IPS-20b (cell line): ENCODE measurements at regions not wholly inside any gene's neighbourhood (a gene's known extent, or its start where the extent isn't known, plus 50 kb on each side); places are given as distances from the start of the nearest gene placed in this dataset.

ENCODE experiments used
- H3K27ac ChIP-seq: one replicate; pipeline ENCODE4 v1.5.1; 2013; ENCODE audit warnings: low read length
- H3K27me3 ChIP-seq: 2 replicates; pipeline ENCODE4 v1.6.1; 2013; ENCODE audit warnings: mild to moderate bottlenecking, low read length, inconsistent platforms; ENCODE audit not compliant: insufficient read depth
- H3K36me3 ChIP-seq: 2 replicates; pipeline ENCODE4 v1.6.1; 2013; ENCODE audit warnings: low read depth, mild to moderate bottlenecking, inconsistent platforms, low read length, moderate library complexity; ENCODE audit not compliant: insufficient read depth
- H3K4me1 ChIP-seq: 2 replicates; pipeline ENCODE4 v1.6.1; 2013; ENCODE audit warnings: mild to moderate bottlenecking, control low read depth, inconsistent platforms, low read length, moderate library complexity; ENCODE audit not compliant: insufficient read depth
- H3K4me3 ChIP-seq: 2 replicates; pipeline ENCODE4 v1.5.1; 2013; ENCODE audit warnings: mild to moderate bottlenecking, low read length, inconsistent platforms
- H3K9ac ChIP-seq: 2 replicates; pipeline ENCODE4 v1.6.1; 2013; ENCODE audit warnings: low read depth, mild to moderate bottlenecking, inconsistent platforms, low read length, moderate library complexity
- H3K9me3 ChIP-seq: 2 replicates; pipeline ENCODE4 v1.6.1; 2013; ENCODE audit warnings: mild to moderate bottlenecking, low read depth, low read length, inconsistent platforms; ENCODE audit not compliant: insufficient read depth

DNA sequence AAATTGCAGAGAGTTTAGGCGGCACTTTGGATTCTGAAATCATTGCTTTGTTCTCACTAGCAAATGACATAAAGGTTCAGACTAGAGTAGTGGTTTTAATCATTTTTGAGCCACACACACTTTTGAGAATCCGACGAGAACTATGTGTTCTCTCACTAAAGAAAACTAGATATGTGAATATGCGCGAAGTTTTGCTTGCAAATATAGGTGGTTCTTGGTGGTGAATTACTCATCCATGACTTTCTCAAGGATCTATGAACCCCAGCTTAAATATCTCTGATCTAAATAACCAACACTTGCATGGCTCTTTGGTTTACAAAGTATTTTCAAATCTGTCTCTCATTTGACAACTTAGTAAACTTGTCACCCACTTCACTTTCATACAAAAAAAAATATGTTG, 54.8 kb downstream of the NOG start:
- Histone ChIP-seq H3K9ac (no peak overlapping the region), H3K36me3 (no peaks in the 10 kb centered on the region), H3K4me1 (no peaks in the 10 kb centered on the region), H3K27me3 (no peaks in the 10 kb centered on the region; the same call in 1 of the 2 replicates), H3K4me3 (no peak overlapping the region), H3K27ac (no peak overlapping the region), H3K9me3 (no peaks in the 10 kb centered on the region)

DNA sequence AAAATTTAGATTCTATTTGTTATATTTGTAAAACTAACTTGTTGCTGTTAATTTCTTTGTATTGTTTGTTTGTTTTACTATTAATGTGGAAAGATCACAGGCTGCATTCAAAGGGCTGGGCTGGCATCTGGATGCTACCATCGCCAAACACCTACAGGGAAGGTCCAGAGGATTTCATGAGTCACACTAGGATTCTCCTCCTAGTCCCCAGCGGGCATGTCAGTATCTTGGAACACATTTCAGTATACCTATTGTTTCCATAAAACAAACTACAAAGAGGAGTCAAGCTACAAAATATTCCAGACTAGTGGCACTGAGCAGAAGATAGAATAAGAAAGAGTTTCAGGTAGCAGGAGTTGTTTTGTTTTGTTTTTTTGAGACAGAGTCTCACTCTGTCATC, 55.3 kb downstream of the NOG start:
- Histone ChIP-seq H3K27me3 (no peaks in the 10 kb centered on the region; the same call in 1 of the 2 replicates), H3K9me3 (no peaks in the 10 kb centered on the region), H3K27ac (no peak overlapping the region), H3K4me1 (no peaks in the 10 kb centered on the region), H3K9ac (no peak overlapping the region), H3K36me3 (no peaks in the 10 kb centered on the region), H3K4me3 (no peak overlapping the region)

DNA sequence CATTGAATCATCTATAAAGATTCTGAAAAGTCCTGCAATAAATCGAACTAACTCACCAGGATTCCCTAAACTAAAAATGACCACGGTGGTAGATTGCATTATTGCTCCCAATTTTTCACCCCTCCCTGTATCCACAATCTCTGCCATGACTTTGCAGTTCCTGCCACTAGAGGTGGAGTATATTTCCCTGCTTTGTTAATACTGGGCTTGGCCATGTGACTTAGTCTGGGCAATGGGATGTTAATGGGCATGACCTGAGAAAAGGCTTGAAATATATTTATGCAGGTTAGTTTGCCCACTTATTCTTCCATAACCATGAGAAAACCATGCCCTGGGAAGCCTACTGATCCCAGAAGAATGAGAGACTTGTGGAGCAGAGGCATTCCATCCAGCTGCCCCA, 59.1 kb downstream of the NOG start:
- H3K9me3 ChIP-seq = no peaks in the 10 kb centered on the region
- H3K9ac ChIP-seq = no peak overlapping the region
- no peak overlapping the region for H3K4me3 ChIP-seq
- no peak overlapping the region for H3K27ac ChIP-seq
- peaks cover 4% of the 10 kb centered on the region; the same call in 1 of the 2 replicates for H3K27me3 ChIP-seq
- H3K36me3 ChIP-seq = no peaks in the 10 kb centered on the region
- no peaks in the 10 kb centered on the region for H3K4me1 ChIP-seq

DNA sequence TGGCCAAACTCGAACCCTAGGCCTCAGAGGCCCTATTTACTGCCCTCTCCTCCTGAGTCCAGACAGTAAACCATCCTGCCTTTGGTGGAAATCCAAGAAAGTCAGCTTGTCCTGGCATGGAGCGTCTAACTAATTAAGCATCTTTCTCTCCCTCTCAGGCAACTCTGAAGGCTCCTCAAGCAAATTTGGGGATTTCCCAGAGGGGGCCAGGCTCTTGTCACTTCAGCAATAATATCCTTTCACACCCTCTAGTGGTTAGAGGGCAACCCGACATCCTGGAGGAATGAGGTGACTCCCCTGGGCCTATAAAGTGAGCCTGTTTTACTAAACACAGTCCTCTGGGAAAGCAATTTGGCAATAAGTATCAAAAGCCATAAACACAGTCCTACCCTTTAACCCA, 60.4 kb downstream of the NOG start:
- Histone ChIP-seq H3K27ac (no peak overlapping the region), H3K36me3 (no peaks in the 10 kb centered on the region), H3K27me3 (0 out of 2 replicates have a peak, but pooled peaks cover 4% of the 10 kb centered on the region), H3K4me3 (no peak overlapping the region), H3K9me3 (no peaks in the 10 kb centered on the region), H3K9ac (no peak overlapping the region), H3K4me1 (no peaks in the 10 kb centered on the region)

DNA sequence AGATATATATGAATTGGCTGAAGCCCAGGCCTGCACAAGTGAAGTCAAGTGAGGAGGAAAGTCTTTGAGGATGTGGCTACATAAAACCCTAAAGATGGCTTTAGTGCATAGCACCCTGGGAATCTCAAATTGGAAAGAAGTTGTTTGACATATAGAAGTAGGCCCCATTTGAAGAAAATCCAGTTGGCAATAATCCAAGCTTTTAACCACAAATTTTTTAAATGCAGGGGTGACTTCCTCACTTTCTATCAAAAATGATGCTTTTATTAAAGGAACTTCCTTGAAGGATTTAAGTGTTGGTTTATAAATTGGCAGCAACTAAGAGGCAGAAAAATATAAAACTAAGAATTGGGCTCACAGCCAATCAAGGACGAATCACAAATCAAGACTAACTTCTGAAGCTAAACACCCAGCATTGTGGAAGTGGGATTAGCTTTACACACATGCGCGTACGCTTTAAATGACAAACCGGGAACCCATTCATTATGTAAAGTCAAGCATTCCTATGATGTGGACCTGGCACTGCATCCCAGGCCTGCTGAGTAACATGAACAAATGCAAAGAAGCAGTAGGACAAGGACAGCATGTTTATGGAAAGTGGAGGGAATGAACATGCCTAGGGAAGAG, 63.3 kb downstream of the NOG start:
- no peak overlapping the region for H3K9ac ChIP-seq
- H3K36me3 ChIP-seq = no peaks in the 10 kb centered on the region
- H3K4me1 ChIP-seq = no peaks in the 10 kb centered on the region
- H3K27me3 ChIP-seq = 0 out of 2 replicates have a peak, but pooled peaks cover 4% of the 10 kb centered on the region
- H3K27ac ChIP-seq = no peak overlapping the region
- H3K4me3 ChIP-seq = no peak overlapping the region
- no peaks in the 10 kb centered on the region for H3K9me3 ChIP-seq

DNA sequence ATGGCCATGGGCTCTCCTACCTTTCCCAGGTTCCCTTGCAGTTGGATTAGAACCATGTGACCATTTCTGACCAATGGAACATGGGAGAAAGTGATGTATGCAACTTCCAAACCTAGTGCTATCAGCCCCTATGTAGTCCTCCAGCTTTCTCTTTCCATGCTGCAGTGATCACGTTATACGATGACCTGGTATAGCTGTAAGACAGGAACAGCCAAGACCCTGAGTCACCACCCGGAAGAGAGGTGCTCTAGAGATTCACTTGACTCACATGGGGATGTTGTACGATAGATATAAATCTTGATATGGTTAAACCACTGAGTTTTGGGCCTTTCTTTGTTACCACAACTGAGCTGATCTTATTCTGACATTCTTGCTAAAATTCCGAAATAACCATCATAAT, 65.1 kb downstream of the NOG start:
- H3K9me3 ChIP-seq = no peaks in the 10 kb centered on the region
- H3K36me3 ChIP-seq = no peaks in the 10 kb centered on the region
- H3K27ac ChIP-seq = no peak overlapping the region
- 0 out of 2 replicates have a peak, but pooled peaks cover 4% of the 10 kb centered on the region for H3K27me3 ChIP-seq
- no peaks in the 10 kb centered on the region for H3K4me1 ChIP-seq
- H3K9ac ChIP-seq = no peak overlapping the region
- H3K4me3 ChIP-seq = no peak overlapping the region

DNA sequence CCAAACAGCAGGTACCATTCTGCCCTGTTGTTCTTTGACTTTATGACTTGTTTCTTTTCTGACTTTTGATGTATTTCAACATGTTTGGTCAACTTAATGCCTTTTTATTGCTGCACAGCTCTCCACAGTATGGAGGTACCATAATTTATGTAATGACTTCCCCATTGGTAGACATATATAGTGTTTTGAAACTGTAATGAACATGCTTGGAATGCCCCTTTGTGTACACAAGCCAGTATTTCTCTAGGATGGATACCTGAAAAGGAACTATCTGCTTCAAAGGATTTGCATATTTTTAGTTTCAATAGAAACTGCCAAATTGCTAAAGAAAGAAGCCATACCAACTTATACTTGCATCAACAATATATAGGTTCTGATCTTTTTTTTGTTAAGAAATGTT, 66.1 kb downstream of the NOG start:
- no peaks in the 10 kb centered on the region for H3K9me3 ChIP-seq
- no peak overlapping the region for H3K4me3 ChIP-seq
- no peak overlapping the region for H3K27ac ChIP-seq
- H3K9ac ChIP-seq = no peak overlapping the region
- no peaks in the 10 kb centered on the region for H3K4me1 ChIP-seq
- H3K27me3 ChIP-seq = 0 out of 2 replicates have a peak, but pooled peaks cover 4% of the 10 kb centered on the region
- H3K36me3 ChIP-seq = no peaks in the 10 kb centered on the region

DNA sequence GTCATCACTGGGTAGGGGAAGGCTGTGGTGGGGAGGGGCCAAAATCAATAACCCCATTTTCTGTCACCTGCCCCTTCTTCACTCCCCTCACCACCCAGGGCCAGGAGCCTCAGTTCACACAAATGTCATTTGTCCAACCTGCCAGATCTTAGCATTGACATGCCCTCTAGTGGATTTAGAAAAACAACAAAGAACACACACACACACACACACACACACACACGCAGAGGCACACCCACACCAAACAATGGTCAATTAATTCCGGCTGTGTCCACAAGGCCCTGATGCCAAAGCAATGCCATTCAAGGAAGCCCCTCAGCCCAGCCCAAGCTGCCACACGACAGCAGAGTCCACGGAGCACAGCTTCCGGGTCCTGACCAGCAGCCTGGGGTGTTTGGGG, 68.4 kb downstream of the NOG start:
- Histone ChIP-seq H3K36me3 (no peaks in the 10 kb centered on the region), H3K4me3 (no peak overlapping the region), H3K9me3 (no peaks in the 10 kb centered on the region), H3K27ac (no peak overlapping the region), H3K27me3 (no peaks in the 10 kb centered on the region), H3K9ac (no peak overlapping the region), H3K4me1 (no peaks in the 10 kb centered on the region)

DNA sequence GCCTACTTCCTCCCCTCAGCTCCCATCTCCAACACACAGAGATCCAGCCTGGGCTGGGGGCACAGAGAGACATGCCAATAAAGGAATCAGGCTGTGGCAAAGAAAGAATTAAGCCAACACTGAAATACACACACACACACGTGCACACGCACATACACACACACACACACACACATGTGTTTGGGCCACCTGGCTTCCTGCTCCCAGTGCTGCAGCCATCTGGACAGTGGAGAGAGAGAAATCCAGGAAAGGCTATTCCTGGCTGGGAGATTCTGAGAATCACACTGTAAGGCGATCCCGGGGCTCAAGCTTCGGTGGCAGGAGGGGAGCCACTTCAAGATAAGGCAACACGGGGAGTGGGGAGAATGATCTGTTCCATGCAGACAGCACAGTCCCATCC, 72.4 kb downstream of the NOG start:
- Histone ChIP-seq H3K9me3 (no peaks in the 10 kb centered on the region; the same call in 1 of the 2 replicates), H3K4me1 (no peaks in the 10 kb centered on the region), H3K36me3 (no peaks in the 10 kb centered on the region), H3K27me3 (no peaks in the 10 kb centered on the region), H3K27ac (no peak overlapping the region), H3K9ac (no peak overlapping the region), H3K4me3 (no peak overlapping the region)

DNA sequence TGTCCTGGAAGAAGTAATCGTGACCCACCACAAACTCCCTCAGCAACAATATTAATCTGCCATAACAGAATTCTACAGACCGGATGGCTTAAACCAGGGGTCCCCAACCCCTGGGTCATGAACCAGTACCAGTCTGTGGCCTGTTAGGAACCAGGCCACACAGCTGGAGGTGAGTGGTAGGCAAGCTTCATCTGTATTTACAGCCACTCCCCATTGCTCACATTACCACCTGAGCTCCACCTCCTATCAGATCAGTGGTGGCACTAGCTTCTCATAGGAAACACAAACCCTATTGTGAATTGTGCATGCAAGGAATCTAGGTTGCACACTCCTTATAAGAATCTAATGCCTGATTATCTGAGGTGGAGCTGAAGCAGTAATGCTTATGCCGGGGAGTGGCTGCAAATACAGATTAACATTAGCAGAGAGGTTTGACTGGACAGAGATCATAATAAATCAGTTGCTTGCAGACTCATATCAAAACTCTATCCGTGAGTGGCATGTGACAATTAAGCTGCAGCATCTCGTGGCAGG, 74.5 kb downstream of the NOG start:
- no peak overlapping the region for H3K27ac ChIP-seq
- H3K27me3 ChIP-seq = no peaks in the 10 kb centered on the region
- no peak overlapping the region for H3K9ac ChIP-seq
- H3K9me3 ChIP-seq = no peaks in the 10 kb centered on the region; the same call in 1 of the 2 replicates
- H3K36me3 ChIP-seq = no peaks in the 10 kb centered on the region
- H3K4me3 ChIP-seq = no peak overlapping the region
- H3K4me1 ChIP-seq = no peaks in the 10 kb centered on the region

DNA sequence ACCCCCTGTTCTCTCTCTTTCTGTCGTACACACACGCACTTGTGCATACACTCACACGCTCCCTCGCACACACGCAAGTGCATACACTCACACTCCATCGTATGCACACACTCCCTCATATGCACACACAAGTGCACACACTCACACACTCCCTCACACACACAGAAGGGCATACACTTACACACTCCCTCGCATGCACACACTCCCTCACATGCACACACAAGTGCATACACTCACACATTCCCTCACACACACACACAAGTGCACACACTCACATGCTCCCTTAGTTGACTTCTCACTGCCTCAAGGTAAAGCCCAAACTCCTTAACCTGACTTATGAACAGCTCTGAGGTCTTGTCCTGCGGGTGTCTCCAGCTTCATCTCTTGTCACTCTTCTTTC, 78.7 kb downstream of the NOG start:
- Histone ChIP-seq H3K9me3 (no peaks in the 10 kb centered on the region; the same call in 1 of the 2 replicates), H3K36me3 (no peaks in the 10 kb centered on the region), H3K4me3 (no peak overlapping the region), H3K27ac (no peak overlapping the region), H3K27me3 (peaks cover 25% of the 10 kb centered on the region), H3K4me1 (no peaks in the 10 kb centered on the region), H3K9ac (no peak overlapping the region)

DNA sequence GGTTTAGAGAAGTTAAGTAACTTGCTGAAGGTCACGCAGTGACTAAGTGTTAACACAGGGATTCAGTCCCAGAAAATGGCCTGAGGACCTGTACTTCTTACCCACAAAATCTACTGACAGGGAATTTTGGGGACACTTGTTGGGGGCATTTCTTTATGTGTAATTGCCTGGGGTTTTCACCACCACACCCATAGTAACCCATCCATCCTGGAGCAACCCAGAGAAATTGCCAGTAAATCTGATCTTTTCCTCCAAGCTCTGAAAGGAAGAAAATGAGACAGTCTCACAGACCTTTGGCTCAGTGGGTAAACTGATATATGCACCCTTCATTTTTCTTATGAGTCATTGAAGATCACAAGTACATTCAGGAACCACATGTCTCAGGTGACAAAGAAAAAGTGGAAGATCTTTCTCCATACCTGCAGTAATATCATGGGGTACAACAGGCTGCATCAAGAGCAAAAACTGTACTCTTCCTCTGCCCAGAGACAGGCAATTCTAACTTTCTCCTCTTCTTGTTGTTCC, 81.0 kb downstream of the NOG start:
- Histone ChIP-seq H3K9ac (no peak overlapping the region), H3K4me3 (no peak overlapping the region), H3K36me3 (no peaks in the 10 kb centered on the region), H3K27me3 (peaks cover 48% of the 10 kb centered on the region), H3K4me1 (peaks cover 3% of the 10 kb centered on the region; the same call in 1 of the 2 replicates), H3K27ac (no peak overlapping the region), H3K9me3 (no peaks in the 10 kb centered on the region; the same call in 1 of the 2 replicates)
